ENCODE measurements at regions not wholly inside any gene's neighbourhood (a gene's known extent, or its start where the extent isn't known, plus 50 kb on each side); places are given as distances from the start of the nearest gene placed in this dataset.

- Mint-ChIP-seq H3K4me3 (peak overlapping the region; percentile 84), H3K36me3 (ENCODE audit: low read depth) (no peaks in the 10 kb centered on the region), H3K4me1 (peaks cover 26% of the 10 kb centered on the region), H3K9me3 (no peaks in the 10 kb centered on the region), H3K27me3 (peaks cover 46% of the 10 kb centered on the region), H3K27ac (no peak overlapping the region)
- TF ChIP-seq CTCF (IDR thresholded peaks at IDR 0.05), result no peak
- POLR2A ChIA-PET, result no interaction called here
- ATAC-seq (ENCODE audit: low read depth) (no peak), DNase-seq (no peak)
- intact Hi-C loops (cut with micrococcal nuclease), result loop anchor here (10.0 kb wide), 2 partner anchors 191 to 351 kb away; partner anchors contain the start of genes DCK and GRSF1
- CTCF ChIA-PET, result interaction anchor here (1.2 kb wide), 1 partner anchor 526 kb away, joined by 3 read pairs; no protein-coding TSS in a partner anchor
Measured at GRCh38 chr4:71186257-71186565, 152.6 kb upstream of the SLC4A4 start.

- Mint-ChIP-seq H3K4me3 (peak overlapping the region; percentile 84), H3K27ac (no peak overlapping the region), H3K4me1 (peaks cover 26% of the 10 kb centered on the region), H3K27me3 (peaks cover 48% of the 10 kb centered on the region), H3K9me3 (no peaks in the 10 kb centered on the region), H3K36me3 (ENCODE audit: low read depth) (no peaks in the 10 kb centered on the region)
- POLR2A ChIA-PET, result no interaction called here
- TF ChIP-seq CTCF (IDR thresholded peaks at IDR 0.05), result no peak
- peak; percentile 70 for ATAC-seq (ENCODE audit: low read depth)
- intact Hi-C loops (cut with micrococcal nuclease), result loop anchor here (10.0 kb wide), 2 partner anchors 192 to 352 kb away; partner anchors contain the start of genes DCK and GRSF1
- CTCF ChIA-PET, result no interaction called here
- DNase-seq, result peak; percentile 31
Measured at GRCh38 chr4:71186566-71187403, 152.0 kb upstream of the SLC4A4 start.

GRCh38 chr4:71187404-71188155, 151.2 kb upstream of the SLC4A4 start:
- Mint-ChIP-seq H3K4me1 (peaks cover 26% of the 10 kb centered on the region), H3K27me3 (peaks cover 49% of the 10 kb centered on the region), H3K4me3 (peak overlapping the region; percentile 80), H3K36me3 (ENCODE audit: low read depth) (no peaks in the 10 kb centered on the region), H3K9me3 (no peaks in the 10 kb centered on the region), H3K27ac (no peak overlapping the region)
- DNase-seq, result peak; percentile 26
- no peak for TF ChIP-seq CTCF (IDR thresholded peaks at IDR 0.05)
- ATAC-seq (ENCODE audit: low read depth), result no peak
- CTCF ChIA-PET, result no interaction called here
- POLR2A ChIA-PET, result interaction anchor here (0.6 to 0.8 kb wide), 2 partner anchors 267 to 507 kb away, joined by 3 to 4 read pairs; no protein-coding TSS in a partner anchor
- intact Hi-C loops (cut with micrococcal nuclease), result loop anchor here (10.0 kb wide), 2 partner anchors 193 to 353 kb away; partner anchors contain the start of genes DCK and GRSF1

DNA sequence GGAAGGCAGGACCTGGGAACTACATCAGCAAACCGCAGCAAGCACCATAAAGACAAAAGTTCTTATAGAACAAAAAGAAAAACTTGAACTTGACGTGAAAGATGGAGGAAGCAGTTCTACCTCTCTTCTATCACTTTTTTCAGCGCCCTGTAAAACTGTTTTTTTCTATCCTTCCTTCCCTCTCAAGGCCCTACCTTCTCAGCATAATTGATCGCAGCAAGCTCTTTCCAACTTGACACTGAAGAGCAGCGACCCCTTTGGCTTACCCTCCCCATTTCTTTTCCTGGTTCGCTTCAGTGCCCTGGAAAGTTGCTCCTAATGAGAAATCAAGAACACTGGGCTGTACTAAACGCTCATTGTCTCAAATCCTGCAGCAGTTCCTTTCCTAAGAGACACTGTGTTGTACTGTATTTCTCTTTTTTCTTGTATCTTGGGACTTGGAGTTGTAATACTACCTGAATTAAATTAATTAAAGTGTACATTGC, 150.6 kb upstream of the SLC4A4 start:
- ChIA-PET POLR2A (interaction anchor here (0.6 to 0.8 kb wide), 3 partner anchors 218 to 508 kb away, joined by 3 to 4 read pairs (median 3); no protein-coding TSS in a partner anchor), CTCF (no interaction called here)
- H3K36me3 Mint-ChIP-seq (ENCODE audit: low read depth), result no peaks in the 10 kb centered on the region
- DNase-seq (no peak), ATAC-seq (ENCODE audit: low read depth) (no peak)
- peaks cover 26% of the 10 kb centered on the region for H3K4me1 Mint-ChIP-seq
- intact Hi-C loops (cut with micrococcal nuclease), result loop anchor here (10.0 kb wide), 2 partner anchors 193 to 353 kb away; partner anchors contain the start of genes DCK and GRSF1
- H3K9me3 Mint-ChIP-seq, result no peaks in the 10 kb centered on the region
- H3K27ac Mint-ChIP-seq, result no peak overlapping the region
- no peak for TF ChIP-seq CTCF (IDR thresholded peaks at IDR 0.05)
- H3K4me3 Mint-ChIP-seq, result peak overlapping the region; percentile 80
- H3K27me3 Mint-ChIP-seq, result peaks cover 52% of the 10 kb centered on the region

DNA sequence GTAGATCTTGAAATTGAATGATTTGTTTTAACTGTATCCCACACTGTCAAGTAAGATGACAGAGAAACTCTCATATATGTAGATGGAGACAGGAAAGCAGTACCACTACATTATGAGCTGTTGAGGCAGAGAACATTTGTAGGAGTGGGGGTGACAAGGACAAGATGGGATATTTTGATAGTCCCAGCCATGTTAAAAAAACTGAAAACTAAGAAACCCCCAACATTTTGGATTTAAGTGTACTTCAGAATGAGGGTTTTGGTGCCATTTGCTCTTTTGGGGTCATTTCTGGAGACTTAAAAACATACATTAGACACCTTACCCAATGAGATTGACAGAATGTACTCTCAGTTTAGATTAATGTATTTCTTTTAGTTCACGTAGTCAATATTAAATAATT, 149.9 kb upstream of the SLC4A4 start:
- ChIA-PET CTCF (no interaction called here), POLR2A (no interaction called here)
- Mint-ChIP-seq H3K4me1 (peaks cover 26% of the 10 kb centered on the region), H3K9me3 (no peaks in the 10 kb centered on the region), H3K27me3 (peaks cover 57% of the 10 kb centered on the region), H3K4me3 (no peak overlapping the region), H3K36me3 (ENCODE audit: low read depth) (no peaks in the 10 kb centered on the region), H3K27ac (no peak overlapping the region)
- intact Hi-C loops (cut with micrococcal nuclease), result loop anchor here (10.0 kb wide), 2 partner anchors 194 to 354 kb away; partner anchors contain the start of genes DCK and GRSF1
- ATAC-seq (ENCODE audit: low read depth) (no peak), DNase-seq (no peak)
- TF ChIP-seq CTCF (IDR thresholded peaks at IDR 0.05), result no peak
